Small intestine (tissue), 7 donors: ENCODE measurements at regions not wholly inside any gene's neighbourhood (a gene's known extent, or its start where the extent isn't known, plus 50 kb on each side); places are given as distances from the start of the nearest gene placed in this dataset.

Experiments used
- DNase-seq, 2 donors: peaks; one replicate each; pipeline versions ENCODE4 v3.0.0 to v3.0.0-alpha.2; 2013
- FAIRE-seq: peaks from 2 replicates; lab custom pipeline; 2012; peaks lifted over from hg19 to GRCh38; lab: Jason Lieb, UNC
- H3K27ac ChIP-seq, 3 donors: one replicate each; pipeline ENCODE4 v1.5.1; 2013; ENCODE audit warnings: low read length in 2 of 3, mild to moderate bottlenecking in 2 of 3, control low read depth in 1 of 3, inconsistent platforms in 1 of 3, low read depth in 1 of 3, moderate library complexity in 1 of 3
- H3K27me3 ChIP-seq, 3 donors: one replicate each; pipeline ENCODE4 v1.6.1; 2013; ENCODE audit warnings: low read length in 3 of 3, inconsistent platforms in 1 of 3; ENCODE audit not compliant: control insufficient read depth in 3 of 3, insufficient read depth in 3 of 3
- H3K36me3 ChIP-seq, 3 donors: one replicate each; pipeline ENCODE4 v1.6.1; 2013; ENCODE audit warnings: low read length in 3 of 3, inconsistent platforms in 1 of 3, low read depth in 1 of 3, mild to moderate bottlenecking in 1 of 3, moderate library complexity in 1 of 3; ENCODE audit not compliant: control insufficient read depth in 3 of 3, insufficient read depth in 2 of 3
- H3K4me1 ChIP-seq, 3 donors: one replicate each; pipeline ENCODE4 v1.6.1; 2013; ENCODE audit warnings: low read length in 2 of 3, inconsistent platforms in 1 of 3, low read depth in 1 of 3, mild to moderate bottlenecking in 1 of 3, moderate library complexity in 1 of 3; ENCODE audit not compliant: control insufficient read depth in 3 of 3, insufficient read depth in 2 of 3
- H3K4me3 ChIP-seq, 3 donors: one replicate each; pipeline ENCODE4 v1.5.1; 2013; ENCODE audit warnings: low read length in 3 of 3, control low read depth in 1 of 3, inconsistent platforms in 1 of 3, low read depth in 1 of 3, mild to moderate bottlenecking in 1 of 3, moderate library complexity in 1 of 3
- H3K9me3 ChIP-seq, 2 donors: one replicate each; pipeline ENCODE4 v1.6.1; 2013; ENCODE audit warnings: low read depth in 1 of 2, low read length in 1 of 2; ENCODE audit not compliant: control insufficient read depth in 2 of 2, insufficient read depth in 1 of 2
- WGBS, 3 donors: extraction: QIAGEN DNeasy Blood & Tissue Kit; methylation state at CpG; one replicate each; pipeline ENCODE4 v1.1.7; 2013; 5-methylcytosine and 5-hydroxymethylcytosine counted together
- donor health status: healthy with polysubstance abuse.
- donor health status: control.
- donor health status: control.
- donor health status: Bipolar disorder and iron deficiency.
- donor health status: healthy.

GRCh38 chr13:86429756-86430155, 630.5 kb upstream of the SLITRK6 start:
- Histone ChIP-seq H3K27me3 (no peaks in the 10 kb centered on the region), H3K4me1 (no peaks in the 10 kb centered on the region), H3K4me3 (no peak overlapping the region), H3K27ac (no peak overlapping the region), H3K9me3 (peaks cover 0 to 6% of the 10 kb centered on the region in 2 donors), H3K36me3 (no peaks in the 10 kb centered on the region)
- DNase-seq (no peak), FAIRE-seq (no peak)
- 72 to 86% (median 76%) methylated on average over 2 of the region's 2 CpGs for WGBS, 3 donors

GRCh38 chr13:86438034-86438433, 638.8 kb upstream of the SLITRK6 start:
- no peaks in the 10 kb centered on the region for H3K4me1 ChIP-seq
- FAIRE-seq (no peak), DNase-seq (no peak)
- no peak overlapping the region for H3K27ac ChIP-seq
- H3K4me3 ChIP-seq = no peak overlapping the region
- H3K9me3 ChIP-seq = peaks cover 0 to 7% of the 10 kb centered on the region in 2 donors
- no peaks in the 10 kb centered on the region for H3K27me3 ChIP-seq
- H3K36me3 ChIP-seq = no peaks in the 10 kb centered on the region
- 6 to 34% (median 7%) methylated on average over 1 of the region's 1 CpG for WGBS, 3 donors

- H3K9me3 ChIP-seq = no peaks in the 10 kb centered on the region
- H3K4me1 ChIP-seq = no peaks in the 10 kb centered on the region
- no peaks in the 10 kb centered on the region for H3K36me3 ChIP-seq
- no peaks in the 10 kb centered on the region for H3K27me3 ChIP-seq
- DNase-seq (no peak), FAIRE-seq (no peak)
- WGBS, 3 donors = 62 to 85% (median 78%) methylated on average over 1 of the region's 1 CpG
- H3K4me3 ChIP-seq = no peak overlapping the region
- H3K27ac ChIP-seq = no peak overlapping the region
Observed at GRCh38 chr13:86445206-86445605, 646.0 kb upstream of the SLITRK6 start.

- FAIRE-seq = no peak
- 56 to 64% (median 63%) methylated on average over 3 of the region's 3 CpGs for WGBS, 3 donors
Observed at GRCh38 chr13:86445672-86446071, 646.5 kb upstream of the SLITRK6 start.

GRCh38 chr13:86446311-86446710, 647.1 kb upstream of the SLITRK6 start:
- Histone ChIP-seq H3K27me3 (no peaks in the 10 kb centered on the region), H3K27ac (no peak overlapping the region), H3K4me3 (no peak overlapping the region), H3K9me3 (no peaks in the 10 kb centered on the region), H3K36me3 (no peaks in the 10 kb centered on the region), H3K4me1 (no peaks in the 10 kb centered on the region)
- FAIRE-seq = no peak
- no peak for DNase-seq
- 57 to 63% (median 58%) methylated on average over 2 of the region's 2 CpGs for WGBS, 3 donors

More at GRCh38 chr13:86445672-86446071, 646.5 kb upstream of the SLITRK6 start:
- DNase-seq = no peak
- Histone ChIP-seq H3K27ac (no peak overlapping the region), H3K9me3 (no peaks in the 10 kb centered on the region), H3K27me3 (no peaks in the 10 kb centered on the region), H3K4me3 (no peak overlapping the region), H3K36me3 (no peaks in the 10 kb centered on the region), H3K4me1 (no peaks in the 10 kb centered on the region)

GRCh38 chr13:86447479-86447878, 648.3 kb upstream of the SLITRK6 start:
- Histone ChIP-seq H3K4me3 (no peak overlapping the region), H3K36me3 (no peaks in the 10 kb centered on the region), H3K27me3 (no peaks in the 10 kb centered on the region), H3K9me3 (no peaks in the 10 kb centered on the region), H3K27ac (no peak overlapping the region), H3K4me1 (no peaks in the 10 kb centered on the region)
- DNase-seq (no peak), FAIRE-seq (no peak)
- WGBS, 3 donors = 50 to 83% (median 56%) methylated on average over 1 of the region's 1 CpG

GRCh38 chr13:86462011-86462410, 662.8 kb upstream of the SLITRK6 start:
- Histone ChIP-seq H3K27ac (no peak overlapping the region), H3K36me3 (no peaks in the 10 kb centered on the region), H3K4me3 (no peak overlapping the region), H3K27me3 (no peaks in the 10 kb centered on the region), H3K9me3 (no peaks in the 10 kb centered on the region), H3K4me1 (no peaks in the 10 kb centered on the region)
- DNase-seq = no peak
- FAIRE-seq = no peak

- DNase-seq (no peak), FAIRE-seq (no peak)
- no peaks in the 10 kb centered on the region for H3K4me1 ChIP-seq
- H3K4me3 ChIP-seq = no peak overlapping the region
- WGBS, 3 donors = 50 to 55% (median 53%) methylated on average over 3 of the region's 3 CpGs
- H3K27ac ChIP-seq = no peak overlapping the region
- no peaks in the 10 kb centered on the region for H3K36me3 ChIP-seq
- no peaks in the 10 kb centered on the region for H3K9me3 ChIP-seq
- no peaks in the 10 kb centered on the region for H3K27me3 ChIP-seq
Observed at GRCh38 chr13:86464193-86464592, 665.0 kb upstream of the SLITRK6 start.

GRCh38 chr13:86474971-86475370, 675.8 kb upstream of the SLITRK6 start:
- FAIRE-seq (no peak), DNase-seq (no peak)
- H3K4me3 ChIP-seq = no peak overlapping the region
- H3K36me3 ChIP-seq = no peaks in the 10 kb centered on the region
- no peaks in the 10 kb centered on the region for H3K4me1 ChIP-seq
- no peaks in the 10 kb centered on the region for H3K27me3 ChIP-seq
- H3K27ac ChIP-seq = no peak overlapping the region
- no peaks in the 10 kb centered on the region for H3K9me3 ChIP-seq
- WGBS, 3 donors = 81 to 91% (median 82%) methylated on average over 1 of the region's 1 CpG
